Endothelial cell of umbilical vein (primary cell): ENCODE measurements at regions not wholly inside any gene's neighbourhood (a gene's known extent, or its start where the extent isn't known, plus 50 kb on each side); places are given as distances from the start of the nearest gene placed in this dataset.

Source experiments
- BruUV-seq: library from RNA; stranded (reverse); fragments of 400-500 nt; replicated peaks from 2 replicates; lab custom pipeline; 2021; lab: Mats Ljungman, UMichigan
- CTCF ChIA-PET: fragments of 300-600, 350-600 bp; sonication (Branson Sonifier 250); formaldehyde crosslinking; loops from one replicate; lab custom pipeline; 2021; ENCODE audit warnings: antibody characterized with exemption, inconsistent platforms; lab: Charles Lee
- POLR2A ChIA-PET: fragments of 300-600, 350-600 bp; sonication (Branson Sonifier 250); formaldehyde crosslinking; loops from one replicate; lab custom pipeline; 2021; ENCODE audit warnings: antibody characterized with exemption, inconsistent platforms; lab: Charles Lee
- DNase-seq: peaks from one replicate; pipeline ENCODE4 v3.0.0-alpha.2; 2011; ENCODE audit warnings: low read depth, low spot score
- FAIRE-seq: peaks from 2 replicates; lab custom pipeline; 2011; peaks lifted over from hg19 to GRCh38; lab: Jason Lieb, UNC
- H2AFZ ChIP-seq: 2 replicates; pipeline ENCODE4 v1.6.0; 2012; ENCODE audit warnings: low read depth, low read length, control low read depth, inconsistent platforms
- H3K27ac ChIP-seq: 2 replicates; pipeline ENCODE4 v1.5.1; 2011; ENCODE audit warnings: low read depth, mild to moderate bottlenecking, control low read depth, low read length, moderate library complexity; ENCODE audit not compliant: insufficient read depth
- H3K27me3 ChIP-seq, 2 experiments: 2 replicates each; pipeline versions ENCODE4 v1.6.0 to v1.6.1; 2011; ENCODE audit warnings: low read length in 2 of 2, mixed read lengths in 1 of 2; ENCODE audit not compliant: control insufficient read depth in 2 of 2, insufficient read depth in 2 of 2
- H3K36me3 ChIP-seq, 2 experiments: 2 replicates in 1 of 2; 3 replicates in 1 of 2; pipeline ENCODE4 v1.5.1; 2011; ENCODE audit warnings: low read length in 2 of 2, mild to moderate bottlenecking in 1 of 2, moderate library complexity in 1 of 2; ENCODE audit not compliant: control insufficient read depth in 2 of 2, insufficient read depth in 2 of 2; ENCODE audit errors: extremely low read depth in 1 of 2
- H3K4me1 ChIP-seq: 3 replicates; pipeline ENCODE4 v1.5.1; 2011; ENCODE audit warnings: mild to moderate bottlenecking, low read length; ENCODE audit not compliant: control insufficient read depth, insufficient read depth; ENCODE audit errors: extremely low read depth
- H3K4me2 ChIP-seq: 2 replicates; pipeline ENCODE4 v1.6.1; 2011; ENCODE audit warnings: low read length, control low read depth, mixed read lengths; ENCODE audit not compliant: insufficient read depth
- H3K4me3 ChIP-seq, 3 experiments: fragments of 200-600 bp in 1 of 3; sonication (generic), shearing (Covaris generic) in 1 of 3; replicated peaks in 1 of 3; 2 replicates each; pipeline ENCODE4 v1.5.1; 2011 to 2016; ENCODE audit warnings: control low read depth in 3 of 3, low read length in 3 of 3, mild to moderate bottlenecking in 2 of 3, inconsistent platforms in 1 of 3, low read depth in 1 of 3, moderate library complexity in 1 of 3; ENCODE audit not compliant: insufficient read depth in 1 of 3
- H3K79me2 ChIP-seq: 2 replicates; pipeline ENCODE4 v1.6.0; 2012; ENCODE audit warnings: low read length, inconsistent platforms; ENCODE audit not compliant: control insufficient read depth, insufficient read depth
- H3K9ac ChIP-seq: replicated peaks from 2 replicates; pipeline ENCODE3; 2011; ENCODE audit warnings: low read length, control low read depth; ENCODE audit not compliant: insufficient read depth; ENCODE audit errors: extremely low read depth
- H3K9me1 ChIP-seq: replicated peaks from 3 replicates; pipeline ENCODE4 v1.6.0; 2011; ENCODE audit warnings: mild to moderate bottlenecking, low read length; ENCODE audit not compliant: control insufficient read depth, insufficient read depth; ENCODE audit errors: extremely low read depth
- H3K9me3 ChIP-seq: replicated peaks from 2 replicates; pipeline ENCODE4 v1.5.1; 2012; ENCODE audit warnings: low read length, inconsistent platforms; ENCODE audit not compliant: control insufficient read depth, insufficient read depth
- H4K20me1 ChIP-seq: replicated peaks from 2 replicates; pipeline ENCODE3; 2011; ENCODE audit warnings: mild to moderate bottlenecking, low read length; ENCODE audit not compliant: control insufficient read depth, insufficient read depth; ENCODE audit errors: extremely low read depth
- CTCF ChIP-seq, 2 donors: IDR thresholded peaks; 1 replicate in 1 of 2; 2 replicates in 1 of 2; pipeline ENCODE4 v1.5.1; 2011; ENCODE audit warnings: low read length in 2 of 2, mild to moderate bottlenecking in 2 of 2, moderate library complexity in 2 of 2, control low read depth in 1 of 2, inconsistent platforms in 1 of 2, low read depth in 1 of 2; ENCODE audit not compliant: insufficient read depth in 1 of 2; ENCODE audit errors: extremely low read depth in 1 of 2
- EZH2 ChIP-seq: IDR thresholded peaks from 2 replicates; pipeline ENCODE4 v1.6.1; 2012; ENCODE audit warnings: borderline replicate concordance, low read depth, mild to moderate bottlenecking, moderate library complexity, low read length, inconsistent platforms; ENCODE audit not compliant: severe bottlenecking
- FOS ChIP-seq: IDR thresholded peaks from 2 replicates; pipeline ENCODE4 v1.6.1; 2011; ENCODE audit warnings: mild to moderate bottlenecking, low read length, moderate library complexity, borderline replicate concordance; ENCODE audit not compliant: insufficient read depth
- GATA2 ChIP-seq: IDR thresholded peaks from 2 replicates; pipeline ENCODE4 v1.7.0; 2011; ENCODE audit warnings: low read depth, mild to moderate bottlenecking, moderate library complexity, mixed read lengths, low read length; ENCODE audit not compliant: insufficient read length, insufficient read depth
- JUN ChIP-seq: IDR thresholded peaks from 2 replicates; pipeline ENCODE4 v1.6.1; 2011; ENCODE audit warnings: borderline replicate concordance, low read depth; ENCODE audit not compliant: insufficient read length, insufficient read depth
- MAX ChIP-seq: IDR thresholded peaks from 2 replicates; pipeline ENCODE4 v1.6.1; 2011; ENCODE audit not compliant: insufficient read depth, insufficient read length
- MYC ChIP-seq: IDR thresholded peaks from one replicate; pipeline ENCODE4 v1.6.1; 2011; ENCODE audit warnings: mild to moderate bottlenecking, low read depth, low read length
- POLR2A ChIP-seq: IDR thresholded peaks from 2 replicates; pipeline ENCODE4 v1.6.1; 2012; ENCODE audit warnings: low read depth, mild to moderate bottlenecking, control low read depth, low read length
- POLR2AphosphoS5 ChIP-seq: IDR thresholded peaks from 2 replicates; pipeline ENCODE4 v1.6.1; 2012; ENCODE audit warnings: low read depth, mild to moderate bottlenecking, control low read depth, low read length, moderate library complexity; ENCODE audit not compliant: insufficient read depth
- dilution Hi-C: fragments of 300-500 bp; cut with MboI; formaldehyde crosslinking; loops from one replicate; pipeline ENCODE4 v1.15.0; 2019; ENCODE audit warnings: low sequenced_read_pairs; ENCODE audit not compliant: extremely low pct_ligation_motif_present
- intact Hi-C: fragments of 100-400 bp; cut with micrococcal nuclease; formaldehyde crosslinking; loops from one replicate; pipeline ENCODE4 v1.10.0; 2022

GRCh38 chr4:128649161-128649560 lies 160.3 kb upstream of the JADE1 start:
- TF ChIP-seq CTCF (IDR thresholded peaks at IDR 0.05; ENCODE audit: extremely low read depth in 1 of 2, insufficient read depth in 1 of 2, low read depth in 1 of 2, low read length in 2 of 2) = no peak
- no peak for TF ChIP-seq JUN
- no peak for TF ChIP-seq POLR2A
- TF ChIP-seq GATA2 = no peak
- no peak for TF ChIP-seq EZH2
- TF ChIP-seq MYC = no peak
- TF ChIP-seq POLR2AphosphoS5 = no peak
- TF ChIP-seq FOS = no peak
- TF ChIP-seq MAX = no peak
- intact Hi-C loops = no loop called here
- H3K4me3 ChIP-seq = no peak overlapping the region
- H3K27ac ChIP-seq = no peak overlapping the region
- no peaks in the 10 kb centered on the region for H3K79me2 ChIP-seq
- H3K9me1 ChIP-seq = no peaks in the 10 kb centered on the region
- FAIRE-seq = no peak
- no peaks in the 10 kb centered on the region for H4K20me1 ChIP-seq
- no TSS peak for BruUV-seq
- CTCF ChIA-PET = no interaction called here
- H3K36me3 ChIP-seq = no peaks in the 10 kb centered on the region
- no peaks in the 10 kb centered on the region for H3K9me3 ChIP-seq
- no peak for DNase-seq
- no peak overlapping the region for H3K9ac ChIP-seq
- H2AFZ ChIP-seq = no peak overlapping the region
- no peaks in the 10 kb centered on the region for H3K4me1 ChIP-seq
- no peak overlapping the region for H3K4me2 ChIP-seq
- no peaks in the 10 kb centered on the region for H3K27me3 ChIP-seq
- dilution Hi-C loops = no loop called here
- POLR2A ChIA-PET = no interaction called here
